ENCODE measurements at regions not wholly inside any gene's neighbourhood (a gene's known extent, or its start where the extent isn't known, plus 50 kb on each side); places are given as distances from the start of the nearest gene placed in this dataset.
A peak's percentile ranks its signal among the peaks of the same experiment; 100 is the strongest.

DNA sequence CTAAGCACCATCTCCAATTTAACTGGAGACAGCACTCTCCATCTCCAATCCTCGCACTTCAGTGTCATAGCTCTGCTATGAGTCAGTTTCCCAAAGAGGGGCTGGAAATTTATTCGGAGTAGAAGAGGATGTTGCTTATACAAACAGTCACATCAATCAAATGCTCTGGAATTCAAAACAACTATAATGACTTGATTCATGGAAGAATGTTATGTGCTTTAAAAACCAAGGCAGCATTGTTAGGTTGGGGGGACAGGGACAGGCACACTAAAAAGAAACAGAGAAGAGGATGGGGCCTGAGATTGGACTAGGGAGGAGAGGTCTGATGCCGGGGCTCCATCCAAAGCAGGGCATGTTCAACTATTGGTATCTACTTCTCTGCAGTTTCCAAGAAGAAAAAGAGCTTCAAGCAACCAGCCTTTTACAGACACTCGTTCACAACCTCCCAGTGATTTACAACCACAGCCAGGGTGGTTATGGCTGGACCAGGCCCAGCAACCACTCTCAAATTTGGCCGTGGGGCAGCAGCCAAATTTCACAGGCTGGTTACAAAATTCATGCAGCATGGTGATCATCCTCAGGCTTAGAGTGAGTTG is 117.5 kb upstream of the ZNF366 start:
- Histone ChIP-seq H3K79me2 (ENCODE audit: control insufficient read depth in 1 of 2, insufficient read depth in 2 of 2, low read length in 2 of 2) (no peaks in the 10 kb centered on the region), H3K9me3 (ENCODE audit: insufficient read depth in 2 of 2, low read depth in 1 of 2, low read length in 1 of 2) (no peaks in the 10 kb centered on the region), H4K8ac (ENCODE audit: extremely low read depth, insufficient read depth, low read length) (no peak overlapping the region), H4K20me1 (replicated peaks in 1 of 2; ENCODE audit: control insufficient read depth in 1 of 2, insufficient read depth in 2 of 2, low read length in 2 of 2) (no peaks in the 10 kb centered on the region), H3K4ac (replicated peaks; ENCODE audit: insufficient read length, low read depth, low read length) (no peak overlapping the region), H3K14ac (ENCODE audit: insufficient read length) (no peak overlapping the region), H3K4me3 (ENCODE audit: extremely low read depth in 1 of 4, insufficient read depth in 2 of 4, low read depth in 3 of 4, low read length in 4 of 4) (no peak overlapping the region), H3K27ac (ENCODE audit: low read depth, low read length) (no peak overlapping the region), H3K23ac (ENCODE audit: insufficient read length) (no peak overlapping the region), H3K18ac (ENCODE audit: extremely low read depth, low read length) (no peak overlapping the region), H2BK5ac (ENCODE audit: low read depth, low read length) (no peak overlapping the region), H2BK120ac (replicated peaks; ENCODE audit: low read depth, low read length) (no peak overlapping the region), H2BK12ac (ENCODE audit: low read depth, low read length) (no peak overlapping the region), H3K56ac (replicated peaks; ENCODE audit: insufficient read length, low read depth, low read length) (no peak overlapping the region), H3K23me2 (ENCODE audit: low read depth, low read length) (no peaks in the 10 kb centered on the region; the same call in 1 of the 2 replicates), H4K5ac (ENCODE audit: insufficient read length, low read depth, low read length) (no peak overlapping the region), H3K27me3 (replicated peaks in 1 of 4; ENCODE audit: control insufficient read depth in 3 of 4, extremely low read depth in 1 of 4, insufficient read depth in 3 of 4, low read length in 3 of 4) (no peaks in the 10 kb centered on the region), H3K9ac (replicated peaks in 1 of 4; ENCODE audit: extremely low read depth in 1 of 4, low read depth in 3 of 4, low read length in 3 of 4) (no peak overlapping the region), H4K91ac (replicated peaks; ENCODE audit: insufficient read length, low read length) (no peak overlapping the region), H2BK15ac (ENCODE audit: low read length) (no peak overlapping the region), H2BK20ac (ENCODE audit: low read length) (no peak overlapping the region), H3K36me3 (ENCODE audit: control insufficient read depth in 2 of 4, insufficient read depth in 4 of 4, low read length in 3 of 4) (no peaks in the 10 kb centered on the region), H2AFZ (ENCODE audit: low read length) (peak overlapping the region; percentile 66; the same call in 1 of the 2 replicates), H3K4me2 (ENCODE audit: insufficient read depth in 1 of 2, low read depth in 2 of 2, low read length in 2 of 2) (no peak overlapping the region), H2AK5ac (ENCODE audit: low read depth, low read length) (no peak overlapping the region), H3K79me1 (ENCODE audit: low read depth, low read length) (no peaks in the 10 kb centered on the region), H3K4me1 (replicated peaks in 1 of 4; ENCODE audit: control insufficient read depth in 3 of 4, insufficient read depth in 4 of 4, low read length in 3 of 4) (peaks cover 0 to 2% (median under 1%) of the 10 kb centered on the region in 4 experiments; a peak in 2 of 7 replicates)
- DNase-seq (ENCODE audit: low read depth in 1 of 2, low spot score in 2 of 2), result no peak
- 86% methylated on average over 5 of the region's 5 CpGs; no CpG with 5 or more reads in 1 of the 2 experiments for WGBS, 2 experiments (ENCODE audit: extremely low coverage in 1 of 2, insufficient coverage in 1 of 2, insufficient read length in 1 of 2, insufficient replicate concordance in 2 of 2, low coverage in 1 of 2, low lambda C conversion rate in 2 of 2, missing lambda C conversion rate in 1 of 2)
- no peak for FAIRE-seq
- POLR2A ChIA-PET (ENCODE audit: partially characterized antibody), result no interaction called here
- CTCF ChIA-PET (ENCODE audit: partially characterized antibody), result no interaction called here
- TF ChIP-seq EP300 (IDR thresholded peaks at IDR 0.05; ENCODE audit: borderline replicate concordance in 1 of 2, low read depth in 2 of 2, low read length in 2 of 2) (no peak), KDM1A (IDR thresholded peaks at IDR 0.05; ENCODE audit: borderline replicate concordance, low read length) (no peak), SRF (IDR thresholded peaks at IDR 0.05; ENCODE audit: low read depth, low read length) (no peak), ZNF274 (IDR thresholded peaks at IDR 0.05; ENCODE audit: borderline replicate concordance, extremely low read depth, low read length) (no peak), SIX5 (IDR thresholded peaks at IDR 0.05; ENCODE audit: low read depth, low read length) (no peak), TAF1 (IDR thresholded peaks at IDR 0.05; ENCODE audit: low read depth, low read length) (no peak), MAX (IDR thresholded peaks at IDR 0.05) (no peak), TCF12 (IDR thresholded peaks at IDR 0.05; ENCODE audit: low read depth, low read length) (no peak), POLR2AphosphoS5 (IDR thresholded peaks at IDR 0.05; ENCODE audit: low read depth, low read length) (no peak), RFX5 (IDR thresholded peaks at IDR 0.05; ENCODE audit: borderline replicate concordance, low read depth, low read length) (no peak), GTF2F1 (IDR thresholded peaks at IDR 0.05; ENCODE audit: borderline replicate concordance, low read depth, low read length) (no peak), CEBPB (IDR thresholded peaks at IDR 0.05; ENCODE audit: low read depth, low read length) (no peak), KDM4A (IDR thresholded peaks at IDR 0.05; ENCODE audit: low read depth, low read length, severe bottlenecking) (no peak), SIN3A (conservative IDR thresholded peaks at IDR 0.05 in 1 of 2, IDR thresholded peaks at IDR 0.05 in 1 of 2; ENCODE audit: low read depth in 1 of 2, low read length in 2 of 2) (no peak)

All from H1 (cell line).